ENCODE measurements at regions not wholly inside any gene's neighbourhood (a gene's known extent, or its start where the extent isn't known, plus 50 kb on each side); places are given as distances from the start of the nearest gene placed in this dataset.

GRCh38 chr11:121839781-121840180, 276.2 kb downstream of the BLID start:
- TF ChIP-seq, protein P1, sequence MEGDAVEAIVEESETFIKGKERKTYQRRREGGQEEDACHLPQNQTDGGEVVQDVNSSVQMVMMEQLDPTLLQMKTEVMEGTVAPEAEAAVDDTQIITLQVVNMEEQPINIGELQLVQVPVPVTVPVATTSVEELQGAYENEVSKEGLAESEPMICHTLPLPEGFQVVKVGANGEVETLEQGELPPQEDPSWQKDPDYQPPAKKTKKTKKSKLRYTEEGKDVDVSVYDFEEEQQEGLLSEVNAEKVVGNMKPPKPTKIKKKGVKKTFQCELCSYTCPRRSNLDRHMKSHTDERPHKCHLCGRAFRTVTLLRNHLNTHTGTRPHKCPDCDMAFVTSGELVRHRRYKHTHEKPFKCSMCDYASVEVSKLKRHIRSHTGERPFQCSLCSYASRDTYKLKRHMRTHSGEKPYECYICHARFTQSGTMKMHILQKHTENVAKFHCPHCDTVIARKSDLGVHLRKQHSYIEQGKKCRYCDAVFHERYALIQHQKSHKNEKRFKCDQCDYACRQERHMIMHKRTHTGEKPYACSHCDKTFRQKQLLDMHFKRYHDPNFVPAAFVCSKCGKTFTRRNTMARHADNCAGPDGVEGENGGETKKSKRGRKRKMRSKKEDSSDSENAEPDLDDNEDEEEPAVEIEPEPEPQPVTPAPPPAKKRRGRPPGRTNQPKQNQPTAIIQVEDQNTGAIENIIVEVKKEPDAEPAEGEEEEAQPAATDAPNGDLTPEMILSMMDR (IDR thresholded peaks at IDR 0.05; ENCODE audit: extremely low read depth, insufficient read depth, missing control alignments), result no peak
- no peak for DNase-seq (ENCODE audit: low spot score)
- in situ Hi-C loops (cut with MboI; ENCODE audit: low pct_unique_long_range_greater_than_20kb, low sequenced_read_pairs, unreplicated experiment), result no loop called here

DNA sequence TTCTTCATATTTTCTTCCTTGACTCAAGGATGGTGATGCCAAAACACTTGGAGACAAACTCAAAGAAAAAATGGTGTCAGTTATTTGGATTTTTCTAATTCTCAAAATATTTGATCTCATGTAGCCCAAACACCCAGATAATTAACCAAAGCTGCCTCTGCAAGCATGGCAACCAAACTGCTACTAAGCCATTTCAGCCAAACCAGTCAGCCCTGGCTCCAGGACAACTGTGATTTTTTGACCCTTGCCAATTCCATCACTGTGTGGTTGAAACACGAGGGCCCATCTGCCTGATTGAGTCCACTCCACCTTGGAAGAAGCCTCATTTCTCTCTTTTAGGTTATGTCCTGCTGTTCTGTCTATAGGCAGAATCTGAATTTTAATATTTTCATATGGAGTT, 277.4 kb downstream of the BLID start:
- TF ChIP-seq, protein P1 (IDR thresholded peaks at IDR 0.05; ENCODE audit: extremely low read depth, insufficient read depth, missing control alignments), result no peak
- no peak for DNase-seq (ENCODE audit: low spot score)
- in situ Hi-C loops (cut with MboI; ENCODE audit: low pct_unique_long_range_greater_than_20kb, low sequenced_read_pairs, unreplicated experiment), result no loop called here

DNA sequence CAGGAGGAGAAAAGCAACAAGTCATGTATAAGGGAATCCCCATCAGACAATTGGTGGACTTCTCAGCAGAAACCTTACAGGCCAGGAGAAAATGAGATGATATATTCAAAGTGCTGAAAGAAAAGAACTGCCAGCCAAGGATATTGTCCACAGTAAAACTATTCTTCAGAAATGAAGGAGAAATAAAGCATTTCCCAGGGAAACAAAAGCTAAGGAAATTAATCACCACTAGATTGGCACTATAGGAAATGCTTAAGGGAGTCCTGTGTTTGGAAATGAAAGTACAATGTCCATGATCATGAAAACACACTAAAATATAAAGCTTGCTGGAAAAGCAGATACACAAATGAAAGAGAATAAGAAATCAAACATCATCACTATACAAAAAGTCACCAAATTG, 282.0 kb downstream of the BLID start:
- in situ Hi-C loops (cut with MboI; ENCODE audit: low pct_unique_long_range_greater_than_20kb, low sequenced_read_pairs, unreplicated experiment), result no loop called here

DNA sequence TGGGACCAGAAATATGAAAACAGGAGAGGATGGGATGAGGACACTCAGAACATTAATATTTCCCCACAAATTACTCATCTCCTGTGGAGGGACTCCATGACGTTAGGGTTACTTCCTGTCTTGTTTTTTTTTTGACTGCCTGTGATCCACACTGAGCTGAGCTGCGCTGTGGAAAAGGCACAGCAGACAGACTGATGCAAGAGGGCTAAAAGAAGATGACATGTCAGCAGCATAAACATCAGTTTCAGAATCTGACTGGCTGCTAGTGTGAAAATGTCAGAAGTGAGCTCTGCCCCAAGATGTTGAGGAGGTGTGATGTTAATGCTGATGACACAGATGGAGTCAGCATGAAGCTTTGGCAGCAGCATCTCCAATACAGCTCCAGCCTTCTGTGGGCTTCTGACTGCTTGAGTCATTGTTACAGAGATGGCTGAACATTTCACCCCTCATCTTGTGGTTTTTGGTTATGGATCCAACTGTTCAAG, 286.8 kb downstream of the BLID start:
- no peak for DNase-seq (ENCODE audit: low spot score)
- TF ChIP-seq, protein P1 (IDR thresholded peaks at IDR 0.05; ENCODE audit: extremely low read depth, insufficient read depth, missing control alignments), result no peak
- in situ Hi-C loops (cut with MboI; ENCODE audit: low pct_unique_long_range_greater_than_20kb, low sequenced_read_pairs, unreplicated experiment), result no loop called here

More for the DNA sequence above, 282.0 kb downstream of the BLID start:
- no peak for DNase-seq (ENCODE audit: low spot score)
- TF ChIP-seq, protein P1 (IDR thresholded peaks at IDR 0.05; ENCODE audit: extremely low read depth, insufficient read depth, missing control alignments), result no peak

GRCh38 chr11:121814962-121815361, 301.1 kb downstream of the BLID start:
- no peak for DNase-seq (ENCODE audit: low spot score)
- in situ Hi-C loops (cut with MboI; ENCODE audit: low pct_unique_long_range_greater_than_20kb, low sequenced_read_pairs, unreplicated experiment), result no loop called here
- TF ChIP-seq, protein P1 (IDR thresholded peaks at IDR 0.05; ENCODE audit: extremely low read depth, insufficient read depth, missing control alignments), result no peak

DNA sequence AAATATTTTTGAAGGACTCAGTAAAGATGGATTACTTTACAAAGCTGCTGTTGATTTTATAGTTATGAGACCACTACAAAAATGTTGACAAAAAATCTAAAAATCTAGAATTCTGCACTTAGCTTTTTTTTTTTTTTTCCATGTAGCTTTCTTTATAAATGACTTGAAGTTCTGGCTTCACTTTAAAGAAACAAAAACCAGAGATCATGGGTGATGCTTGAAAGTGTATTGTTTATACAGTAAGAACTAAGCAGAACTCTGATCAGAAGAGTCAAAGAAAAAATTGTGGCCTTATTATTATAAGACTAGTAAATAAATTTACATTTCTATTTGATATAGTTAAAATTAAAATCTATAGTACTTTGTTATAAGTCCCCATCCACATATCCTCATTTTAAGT, 301.7 kb downstream of the BLID start:
- TF ChIP-seq, protein P1 (IDR thresholded peaks at IDR 0.05; ENCODE audit: extremely low read depth, insufficient read depth, missing control alignments), result no peak
- no peak for DNase-seq (ENCODE audit: low spot score)
- in situ Hi-C loops (cut with MboI; ENCODE audit: low pct_unique_long_range_greater_than_20kb, low sequenced_read_pairs, unreplicated experiment), result no loop called here

- no peak for DNase-seq (ENCODE audit: low spot score)
- TF ChIP-seq, protein P1 (IDR thresholded peaks at IDR 0.05; ENCODE audit: extremely low read depth, insufficient read depth, missing control alignments), result no peak
- in situ Hi-C loops (cut with MboI; ENCODE audit: low pct_unique_long_range_greater_than_20kb, low sequenced_read_pairs, unreplicated experiment), result no loop called here
Measured at GRCh38 chr11:121810291-121810690, 305.7 kb downstream of the BLID start.
